ENCODE measurements at regions not wholly inside any gene's neighbourhood (a gene's known extent, or its start where the extent isn't known, plus 50 kb on each side); places are given as distances from the start of the nearest gene placed in this dataset.

DNA sequence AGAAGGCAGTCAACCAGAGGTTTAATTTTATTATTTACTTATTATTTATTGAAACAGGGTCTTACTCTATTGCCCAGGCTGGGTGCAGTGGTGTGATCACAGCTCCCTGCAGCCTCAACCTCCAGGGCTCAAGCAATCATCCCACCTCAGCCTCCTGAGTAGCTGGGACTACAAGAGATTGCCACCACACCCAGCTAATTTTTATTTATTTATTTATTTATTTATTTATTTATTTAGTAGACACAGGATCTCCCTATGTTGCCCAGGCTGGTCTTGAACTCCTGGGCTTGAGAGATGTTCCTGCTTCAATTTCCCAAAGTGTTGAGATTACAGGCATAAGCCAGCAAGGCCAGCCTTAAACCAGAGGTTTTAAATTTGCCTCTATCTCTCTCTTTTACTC, 83.1 kb downstream of the RCN1 start:
- no peak for DNase-seq
- intact Hi-C loops (cut with DNase I): no loop called here
- TF ChIP-seq POLR2AphosphoS5 (IDR thresholded peaks at IDR 0.05) (no peak), POLR2A (IDR thresholded peaks at IDR 0.05) (no peak), EP300 (IDR thresholded peaks at IDR 0.05) (no peak)
- TF ChIP-seq, protein P1, sequence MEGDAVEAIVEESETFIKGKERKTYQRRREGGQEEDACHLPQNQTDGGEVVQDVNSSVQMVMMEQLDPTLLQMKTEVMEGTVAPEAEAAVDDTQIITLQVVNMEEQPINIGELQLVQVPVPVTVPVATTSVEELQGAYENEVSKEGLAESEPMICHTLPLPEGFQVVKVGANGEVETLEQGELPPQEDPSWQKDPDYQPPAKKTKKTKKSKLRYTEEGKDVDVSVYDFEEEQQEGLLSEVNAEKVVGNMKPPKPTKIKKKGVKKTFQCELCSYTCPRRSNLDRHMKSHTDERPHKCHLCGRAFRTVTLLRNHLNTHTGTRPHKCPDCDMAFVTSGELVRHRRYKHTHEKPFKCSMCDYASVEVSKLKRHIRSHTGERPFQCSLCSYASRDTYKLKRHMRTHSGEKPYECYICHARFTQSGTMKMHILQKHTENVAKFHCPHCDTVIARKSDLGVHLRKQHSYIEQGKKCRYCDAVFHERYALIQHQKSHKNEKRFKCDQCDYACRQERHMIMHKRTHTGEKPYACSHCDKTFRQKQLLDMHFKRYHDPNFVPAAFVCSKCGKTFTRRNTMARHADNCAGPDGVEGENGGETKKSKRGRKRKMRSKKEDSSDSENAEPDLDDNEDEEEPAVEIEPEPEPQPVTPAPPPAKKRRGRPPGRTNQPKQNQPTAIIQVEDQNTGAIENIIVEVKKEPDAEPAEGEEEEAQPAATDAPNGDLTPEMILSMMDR (IDR thresholded peaks at IDR 0.05): no peak

DNA sequence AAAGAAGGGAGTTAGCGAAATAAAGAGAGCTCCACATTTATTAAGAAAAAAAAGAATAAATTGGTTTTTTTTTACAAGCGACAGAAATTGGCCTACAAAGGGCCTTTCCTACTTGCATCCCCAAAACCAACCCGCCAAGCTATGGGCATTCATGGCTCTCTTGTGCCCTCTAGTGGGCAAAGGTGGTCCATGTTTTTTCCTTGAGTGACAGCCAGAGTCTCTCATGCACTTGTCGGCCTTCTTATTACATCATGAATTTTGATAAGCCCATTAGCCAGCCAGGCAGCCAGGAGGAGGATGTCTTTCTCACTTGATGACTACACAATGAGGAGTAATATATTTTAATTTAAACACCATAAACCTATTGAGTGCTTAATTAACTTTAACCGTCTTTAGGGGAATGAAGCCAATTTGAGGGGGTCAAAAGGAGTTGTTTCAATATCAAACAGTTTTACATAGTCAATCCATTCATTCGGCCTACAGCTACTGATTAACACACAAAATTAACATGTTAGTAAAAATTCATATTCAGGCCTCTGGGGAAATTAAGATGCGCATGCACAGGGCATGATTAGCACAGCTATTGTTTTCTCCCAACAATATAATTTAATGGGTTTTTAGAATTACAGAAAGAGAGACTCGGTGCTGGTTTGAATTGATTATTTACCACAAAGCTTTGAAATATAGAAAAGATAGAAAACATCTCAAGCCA, 85.5 kb downstream of the RCN1 start:
- Histone ChIP-seq H3K27me3 (peaks cover 0 to 3% (median 0%) of the 10 kb centered on the region in 3 donors), H3K4me1 (peaks cover 0 to 7% (median 3%) of the 10 kb centered on the region in 4 donors), H3K27ac (no peak overlapping the region), H3K36me3 (no peaks in the 10 kb centered on the region), H3K9me3 (no peaks in the 10 kb centered on the region), H3K4me3 (no peak overlapping the region)
- TF ChIP-seq POLR2AphosphoS5 (IDR thresholded peaks at IDR 0.05): no peak
- TF ChIP-seq, protein P1 (IDR thresholded peaks at IDR 0.05): peak; percentile 52 to 83 (median 62)
- WGBS, 2 donors: 34 to 40% methylated on average over 8 of the region's 8 CpGs
- DNase-seq: peak; percentile 79
- intact Hi-C loops (cut with DNase I): loop anchor here (1.0 kb wide), 1 partner anchor 124 kb away; no protein-coding TSS in a partner anchor

More for the DNA sequence above, 83.1 kb downstream of the RCN1 start:
- Histone ChIP-seq H3K9me3 (no peaks in the 10 kb centered on the region), H3K4me3 (no peak overlapping the region), H3K36me3 (no peaks in the 10 kb centered on the region), H3K4me1 (peaks cover 0 to 7% (median 3%) of the 10 kb centered on the region in 4 donors), H3K27me3 (peaks cover 0 to 3% (median 0%) of the 10 kb centered on the region in 3 donors), H3K27ac (no peak overlapping the region)

DNA sequence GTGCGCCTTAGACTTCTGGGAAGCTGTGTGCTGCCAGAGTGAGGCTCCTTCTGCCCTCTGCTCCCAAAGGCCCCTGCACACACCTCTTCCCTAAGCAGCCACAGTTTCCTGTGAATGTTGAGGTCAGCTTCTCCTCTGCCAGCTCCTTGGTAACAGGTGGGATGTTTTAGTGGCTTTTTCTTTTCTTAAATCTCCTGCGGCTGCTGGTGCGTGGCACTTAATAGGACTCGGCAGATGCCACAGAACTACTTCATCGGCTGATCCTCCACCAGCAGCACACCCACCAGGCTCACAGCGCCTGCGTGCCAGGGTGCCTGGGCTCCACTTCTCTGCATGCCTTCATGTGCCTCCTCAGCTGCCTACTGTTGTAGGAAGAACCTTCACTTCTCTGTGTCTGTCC, 87.8 kb downstream of the RCN1 start:
- Histone ChIP-seq H3K4me1 (no peaks in the 10 kb centered on the region), H3K27ac (no peak overlapping the region), H3K27me3 (peaks cover 0 to 3% (median 0%) of the 10 kb centered on the region in 3 donors), H3K36me3 (no peaks in the 10 kb centered on the region), H3K4me3 (no peak overlapping the region), H3K9me3 (no peaks in the 10 kb centered on the region)
- DNase-seq: no peak
- intact Hi-C loops (cut with DNase I): no loop called here
- TF ChIP-seq EP300 (IDR thresholded peaks at IDR 0.05): no peak
- WGBS, 2 donors: 78 to 92% methylated on average over 7 of the region's 7 CpGs

DNA sequence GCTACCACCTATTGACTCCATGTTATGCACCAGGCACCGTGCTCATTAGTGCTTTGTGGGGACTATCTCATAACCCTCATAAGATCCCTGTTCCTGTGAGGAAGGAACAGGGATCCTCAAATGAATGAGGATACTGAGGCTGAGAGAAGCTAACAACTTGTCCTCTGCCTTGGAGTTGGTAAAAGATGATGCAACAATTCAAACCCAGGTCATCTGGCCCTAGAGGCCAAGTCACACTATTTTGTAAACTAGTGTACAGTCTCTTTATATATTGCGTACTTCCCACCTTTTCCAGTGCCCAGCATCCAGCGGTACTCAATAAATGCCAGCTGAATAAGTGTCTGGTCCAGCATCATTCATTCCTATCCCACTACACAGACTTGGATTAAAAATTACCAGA, 92.6 kb downstream of the RCN1 start:
- no peaks in the 10 kb centered on the region for H3K4me1 ChIP-seq
- no peaks in the 10 kb centered on the region for H3K27me3 ChIP-seq
- no peak for DNase-seq
- no peaks in the 10 kb centered on the region for H3K9me3 ChIP-seq
- H3K4me3 ChIP-seq: no peak overlapping the region
- TF ChIP-seq, protein P1 (IDR thresholded peaks at IDR 0.05): no peak
- no peak for TF ChIP-seq POLR2AphosphoS5 (IDR thresholded peaks at IDR 0.05)
- no peak for TF ChIP-seq EP300 (IDR thresholded peaks at IDR 0.05)
- no peak for TF ChIP-seq POLR2A (IDR thresholded peaks at IDR 0.05)
- no peaks in the 10 kb centered on the region for H3K36me3 ChIP-seq
- WGBS, 2 donors: 93 to 95% methylated on average over 3 of the region's 3 CpGs
- H3K27ac ChIP-seq: no peak overlapping the region
- intact Hi-C loops (cut with DNase I): no loop called here

DNA sequence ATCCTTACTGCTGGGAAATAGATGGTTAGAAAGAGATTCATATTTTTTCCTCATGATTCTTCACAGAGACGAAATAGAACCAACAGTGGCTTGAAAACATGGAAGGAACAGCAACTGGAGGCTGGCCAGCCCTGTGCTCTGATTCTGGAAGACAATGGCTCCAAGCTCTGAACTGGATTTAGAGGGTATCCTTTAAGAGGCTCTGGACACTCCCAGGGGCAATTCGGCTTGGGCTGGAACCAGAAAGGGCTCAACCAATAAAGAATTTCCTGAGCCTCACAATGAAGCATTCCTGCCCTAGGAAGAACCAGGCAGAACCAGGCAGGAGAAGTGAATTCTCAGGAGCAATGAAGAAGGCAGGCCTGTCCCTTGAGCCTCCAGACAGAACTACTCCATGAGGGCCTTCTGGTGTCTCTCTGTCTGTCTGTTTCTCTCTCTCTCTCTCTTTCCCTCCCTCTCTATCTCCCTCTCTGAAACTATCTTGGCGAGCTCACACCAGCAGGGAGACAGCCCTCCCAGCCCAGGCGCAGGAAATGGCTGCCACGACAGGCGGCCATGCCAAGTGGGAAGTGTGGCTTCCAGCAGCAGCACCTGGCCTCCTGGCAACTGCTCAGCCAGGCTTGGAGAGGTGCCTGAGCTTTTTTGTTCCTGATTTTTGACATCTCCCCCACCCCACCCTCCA, 93.3 kb downstream of the RCN1 start:
- intact Hi-C loops (cut with DNase I): no loop called here
- no peak for DNase-seq
- Histone ChIP-seq H3K27ac (no peak overlapping the region), H3K27me3 (no peaks in the 10 kb centered on the region), H3K36me3 (no peaks in the 10 kb centered on the region), H3K9me3 (no peaks in the 10 kb centered on the region), H3K4me1 (no peaks in the 10 kb centered on the region), H3K4me3 (no peak overlapping the region)
- TF ChIP-seq POLR2AphosphoS5 (IDR thresholded peaks at IDR 0.05) (no peak), EP300 (IDR thresholded peaks at IDR 0.05) (no peak), POLR2A (IDR thresholded peaks at IDR 0.05) (no peak)
- TF ChIP-seq, protein P1 (IDR thresholded peaks at IDR 0.05): no peak
- WGBS, 2 donors: 56 to 64% methylated on average over 6 of the region's 6 CpGs
